Vagina (tissue), 2 donors: ENCODE measurements at regions not wholly inside any gene's neighbourhood (a gene's known extent, or its start where the extent isn't known, plus 50 kb on each side); places are given as distances from the start of the nearest gene placed in this dataset.

Experiments
- CTCF ChIP-seq, 3 experiments: fragments of 450-650 bp in 2 of 3; fragments of 200-600 bp in 1 of 3; sonication (generic) in 1 of 3; IDR thresholded peaks; one replicate each; pipeline ENCODE4 v1.5.1; 2017 to 2019; ENCODE audit warnings: antibody characterized with exemption in 3 of 3, mild to moderate bottlenecking in 2 of 3, moderate library complexity in 2 of 3
- POLR2A ChIP-seq, 2 donors: fragments of 450-650 bp; IDR thresholded peaks; one replicate each; pipeline ENCODE4 v1.6.1; 2017; ENCODE audit warnings: antibody characterized with exemption in 2 of 2, mild to moderate bottlenecking in 2 of 2, moderate library complexity in 2 of 2
- POLR2AphosphoS5 ChIP-seq, 2 donors: sonication (generic); formaldehyde crosslinking; IDR thresholded peaks; one replicate each; pipeline ENCODE4 v1.9.0; 2017; ENCODE audit warnings: antibody characterized with exemption in 2 of 2, mild to moderate bottlenecking in 2 of 2, low read depth in 1 of 2; ENCODE audit not compliant: insufficient read depth in 1 of 2

GRCh38 chr22:48584170-48584569 lies 1243.5 kb downstream of the BRD1 start:
- TF ChIP-seq POLR2A (IDR thresholded peaks at IDR 0.05) (no peak), CTCF (IDR thresholded peaks at IDR 0.05) (no peak), POLR2AphosphoS5 (IDR thresholded peaks at IDR 0.05; ENCODE audit: insufficient read depth in 1 of 2, low read depth in 1 of 2) (no peak)
